IMR-90 (cell line): ENCODE measurements at regions not wholly inside any gene's neighbourhood (a gene's known extent, or its start where the extent isn't known, plus 50 kb on each side); places are given as distances from the start of the nearest gene placed in this dataset.

Source experiments
- BHLHE40 ChIP-seq: fragments of 150-350 bp; IDR thresholded peaks from 2 replicates; pipeline ENCODE4 v1.6.1; 2016; ENCODE audit warnings: mild to moderate bottlenecking, low read depth, low read length
- POLR2A ChIP-seq: IDR thresholded peaks from 2 replicates; pipeline ENCODE4 v1.6.1; 2012; ENCODE audit warnings: mild to moderate bottlenecking, low read depth, low read length
- TF ChIP-seq, protein P1 (sequence below): conservative IDR thresholded peaks from 2 replicates; pipeline ENCODE4 v1.5.1; 2012; ENCODE audit warnings: mild to moderate bottlenecking, low read depth, low read length, improper control_type of control experiment

GRCh38 chr17:22506231-22506630 is 813.9 kb downstream of the KCNJ18 start:
- TF ChIP-seq, protein P1, sequence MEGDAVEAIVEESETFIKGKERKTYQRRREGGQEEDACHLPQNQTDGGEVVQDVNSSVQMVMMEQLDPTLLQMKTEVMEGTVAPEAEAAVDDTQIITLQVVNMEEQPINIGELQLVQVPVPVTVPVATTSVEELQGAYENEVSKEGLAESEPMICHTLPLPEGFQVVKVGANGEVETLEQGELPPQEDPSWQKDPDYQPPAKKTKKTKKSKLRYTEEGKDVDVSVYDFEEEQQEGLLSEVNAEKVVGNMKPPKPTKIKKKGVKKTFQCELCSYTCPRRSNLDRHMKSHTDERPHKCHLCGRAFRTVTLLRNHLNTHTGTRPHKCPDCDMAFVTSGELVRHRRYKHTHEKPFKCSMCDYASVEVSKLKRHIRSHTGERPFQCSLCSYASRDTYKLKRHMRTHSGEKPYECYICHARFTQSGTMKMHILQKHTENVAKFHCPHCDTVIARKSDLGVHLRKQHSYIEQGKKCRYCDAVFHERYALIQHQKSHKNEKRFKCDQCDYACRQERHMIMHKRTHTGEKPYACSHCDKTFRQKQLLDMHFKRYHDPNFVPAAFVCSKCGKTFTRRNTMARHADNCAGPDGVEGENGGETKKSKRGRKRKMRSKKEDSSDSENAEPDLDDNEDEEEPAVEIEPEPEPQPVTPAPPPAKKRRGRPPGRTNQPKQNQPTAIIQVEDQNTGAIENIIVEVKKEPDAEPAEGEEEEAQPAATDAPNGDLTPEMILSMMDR, result no peak
- TF ChIP-seq POLR2A (no peak), BHLHE40 (no peak)
